WERI-Rb-1 (cell line): ENCODE measurements at regions not wholly inside any gene's neighbourhood (a gene's known extent, or its start where the extent isn't known, plus 50 kb on each side); places are given as distances from the start of the nearest gene placed in this dataset.

Experiments used
- DNase-seq: peaks from one replicate; pipeline ENCODE4 v3.0.0-alpha.2; 2020
- H3K27ac ChIP-seq: fragments of 250-450 bp; sonication (Bioruptor Pico); 2 replicates; pipeline ENCODE4 v1.5.1; 2020; ENCODE audit warnings: mild to moderate bottlenecking, moderate library complexity
- H3K27me3 ChIP-seq: fragments of 250-450 bp; sonication (Bioruptor Pico); 2 replicates; pipeline ENCODE4 v1.5.1; 2021; ENCODE audit warnings: mild to moderate bottlenecking, low read depth, moderate library complexity; ENCODE audit not compliant: insufficient read depth, severe bottlenecking
- H3K36me3 ChIP-seq: fragments of 250-450 bp; sonication (Bioruptor Pico); 2 replicates; pipeline ENCODE4 v1.5.1; 2020; ENCODE audit warnings: mild to moderate bottlenecking, moderate library complexity
- H3K4me3 ChIP-seq: 2 replicates; pipeline ENCODE4 v1.5.1; 2011; ENCODE audit warnings: low read depth, mild to moderate bottlenecking, control low read depth, low read length
- H3K9me3 ChIP-seq: fragments of 250-450 bp; sonication (Bioruptor Pico); 2 replicates; pipeline ENCODE4 v1.5.1; 2021; ENCODE audit warnings: mild to moderate bottlenecking, moderate library complexity; ENCODE audit not compliant: severe bottlenecking
- CTCF ChIP-seq: IDR thresholded peaks from 2 replicates; pipeline ENCODE4 v1.5.1; 2011; ENCODE audit warnings: low read depth, mild to moderate bottlenecking, control low read depth, inconsistent platforms, low read length

DNA sequence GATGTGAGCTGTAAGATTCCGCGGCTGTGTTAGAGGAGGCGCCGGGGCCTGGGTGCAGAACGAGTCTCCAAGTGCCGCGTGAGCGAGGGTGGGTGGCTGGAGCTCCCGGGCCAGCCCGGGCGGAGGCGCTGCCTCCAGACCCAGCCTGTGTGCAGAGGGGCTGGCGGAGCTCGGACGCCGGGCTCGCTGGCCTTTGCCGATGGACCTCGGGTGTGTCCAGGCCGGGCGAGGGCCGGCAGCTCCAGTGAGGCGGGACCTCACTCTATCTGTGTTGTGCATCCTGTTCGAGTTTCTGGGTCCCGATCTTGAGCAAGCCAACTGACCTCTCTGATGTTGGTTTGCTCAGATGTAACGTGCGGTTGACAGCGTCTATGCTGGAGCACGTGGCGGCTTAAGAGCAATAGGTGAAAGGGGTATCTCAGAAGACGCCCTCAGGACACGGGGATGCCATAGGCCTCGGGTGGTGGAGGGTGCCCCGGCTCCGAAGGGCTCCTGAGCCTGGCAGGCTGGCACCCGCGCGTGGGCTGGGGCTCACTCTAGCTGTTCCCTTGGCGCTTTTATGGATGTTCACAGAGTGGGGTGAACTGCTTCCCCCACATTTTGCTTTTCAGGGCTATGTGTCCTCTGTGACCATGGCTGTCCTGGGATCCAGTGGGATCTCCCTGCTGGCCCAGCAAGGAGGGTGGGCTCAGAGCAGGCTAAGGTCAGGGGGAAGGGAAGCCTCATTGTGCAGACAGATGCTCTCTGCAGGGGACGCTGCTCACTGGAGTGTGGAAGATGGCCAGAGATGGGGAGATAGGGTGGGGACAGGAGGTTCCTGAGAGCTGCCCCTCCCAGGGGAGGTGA, 69.8 kb downstream of the MRPL36 start:
- no peak overlapping the region for H3K4me3 ChIP-seq
- H3K27ac ChIP-seq = no peak overlapping the region
- DNase-seq = peak; percentile 3
- peaks cover 85% of the 10 kb centered on the region for H3K27me3 ChIP-seq
- no peak for TF ChIP-seq CTCF
- H3K36me3 ChIP-seq = no peaks in the 10 kb centered on the region
- H3K9me3 ChIP-seq = no peaks in the 10 kb centered on the region

DNA sequence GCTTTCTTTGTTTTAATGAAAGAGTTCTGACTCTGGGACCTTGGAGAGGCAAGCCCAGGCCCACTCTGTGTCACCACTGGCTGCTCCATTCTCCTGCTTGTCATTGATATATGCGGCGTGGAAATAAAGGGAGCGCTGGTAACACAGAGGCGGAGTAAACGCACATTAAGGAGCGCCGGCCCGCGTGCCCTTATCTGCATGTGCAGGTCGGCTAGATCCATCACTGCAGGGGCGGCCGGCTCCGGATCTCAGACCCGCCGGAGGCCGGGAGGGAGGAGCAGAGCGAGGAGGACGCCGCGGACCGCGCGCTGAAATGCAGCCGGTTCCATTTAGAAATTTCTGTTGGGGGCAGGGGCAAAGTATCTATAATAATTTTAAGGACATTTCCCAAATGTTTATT, 70.8 kb downstream of the MRPL36 start:
- TF ChIP-seq CTCF = no peak
- Histone ChIP-seq H3K27ac (no peak overlapping the region), H3K36me3 (no peaks in the 10 kb centered on the region), H3K9me3 (no peaks in the 10 kb centered on the region), H3K4me3 (no peak overlapping the region), H3K27me3 (peaks cover 81% of the 10 kb centered on the region)
- no peak for DNase-seq

GRCh38 chr5:1727571-1727970, 72.1 kb downstream of the MRPL36 start:
- DNase-seq = no peak
- Histone ChIP-seq H3K36me3 (no peaks in the 10 kb centered on the region), H3K27me3 (peaks cover 75% of the 10 kb centered on the region), H3K9me3 (no peaks in the 10 kb centered on the region), H3K27ac (no peak overlapping the region), H3K4me3 (no peak overlapping the region)
- no peak for TF ChIP-seq CTCF

DNA sequence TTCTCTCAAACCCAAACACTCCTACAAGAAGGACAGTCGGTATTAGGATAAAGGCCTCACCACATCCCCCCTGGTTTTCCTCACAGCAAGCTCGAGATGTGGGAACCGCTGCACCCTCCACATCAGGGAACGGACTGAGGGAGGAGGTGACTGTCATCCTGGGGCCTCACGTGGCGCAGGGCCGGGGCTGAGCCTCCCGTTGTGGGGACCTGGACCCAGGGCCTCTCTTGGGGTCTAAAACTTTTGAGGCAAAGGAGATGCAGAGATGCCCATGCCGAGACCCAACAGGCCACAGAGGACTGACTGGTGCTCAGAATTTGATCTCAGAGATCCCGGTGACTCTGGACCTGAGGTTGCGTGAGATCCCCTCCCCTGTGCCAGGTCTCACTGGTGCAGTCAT, 72.7 kb downstream of the MRPL36 start:
- H3K36me3 ChIP-seq = no peaks in the 10 kb centered on the region
- no peak for TF ChIP-seq CTCF
- no peak for DNase-seq
- H3K27me3 ChIP-seq = peaks cover 71% of the 10 kb centered on the region
- H3K9me3 ChIP-seq = no peaks in the 10 kb centered on the region
- H3K27ac ChIP-seq = no peak overlapping the region
- no peak overlapping the region for H3K4me3 ChIP-seq

DNA sequence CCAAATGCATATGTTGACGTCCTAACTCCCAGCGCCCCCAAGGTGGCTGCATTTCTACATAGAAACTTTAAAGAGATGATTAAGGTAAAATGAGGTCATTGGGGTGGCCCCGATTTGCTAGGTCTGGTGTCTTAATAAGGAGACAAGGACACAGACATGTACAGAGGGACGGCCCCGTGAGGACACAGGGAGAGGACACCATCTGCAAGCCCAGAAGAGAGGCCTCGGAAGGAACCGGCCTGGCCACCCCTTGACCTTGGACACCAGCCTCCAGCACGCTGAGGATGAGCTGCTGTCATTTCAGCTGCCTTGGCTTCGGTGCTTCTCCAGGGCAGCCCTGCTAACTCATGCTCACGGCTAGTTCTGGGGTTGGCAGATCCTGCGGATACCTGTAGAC, 73.2 kb downstream of the MRPL36 start:
- H3K9me3 ChIP-seq = no peaks in the 10 kb centered on the region
- peaks cover 71% of the 10 kb centered on the region for H3K27me3 ChIP-seq
- TF ChIP-seq CTCF = no peak
- no peak for DNase-seq
- no peaks in the 10 kb centered on the region for H3K36me3 ChIP-seq
- no peak overlapping the region for H3K27ac ChIP-seq
- no peak overlapping the region for H3K4me3 ChIP-seq
